ENCODE measurements at regions not wholly inside any gene's neighbourhood (a gene's known extent, or its start where the extent isn't known, plus 50 kb on each side); places are given as distances from the start of the nearest gene placed in this dataset.

GRCh38 chr15:26213427-26213826 is 350.3 kb upstream of the ATP10A start:
- TF ChIP-seq CTCF (IDR thresholded peaks at IDR 0.05) (no peak), POLR2AphosphoS5 (IDR thresholded peaks at IDR 0.05) (no peak), POLR2A (IDR thresholded peaks at IDR 0.05; ENCODE audit: low read depth) (no peak), EP300 (IDR thresholded peaks at IDR 0.05) (no peak)
